ENCODE measurements at regions not wholly inside any gene's neighbourhood (a gene's known extent, or its start where the extent isn't known, plus 50 kb on each side); places are given as distances from the start of the nearest gene placed in this dataset.

- DNase-seq, result no peak
- peaks cover 16% of the 10 kb centered on the region for H3K27me3 Mint-ChIP-seq (ENCODE audit: insufficient read depth)
- Histone ChIP-seq H3K4me3 (ENCODE audit: low read length) (no peak overlapping the region), H3K27ac (ENCODE audit: low read depth, low read length) (no peak overlapping the region), H3K27me3 (ENCODE audit: control insufficient read depth, insufficient read depth, low read length, poor library complexity, severe bottlenecking) (no peaks in the 10 kb centered on the region), H3K36me3 (ENCODE audit: control insufficient read depth, insufficient read depth, low read length) (no peaks in the 10 kb centered on the region), H3K9me3 (ENCODE audit: control insufficient read depth, low read length) (peaks cover 2% of the 10 kb centered on the region), H3K9ac (ENCODE audit: extremely low read depth, low read length, poor library complexity, severe bottlenecking) (no peak overlapping the region), H3K4me1 (ENCODE audit: control insufficient read depth, insufficient read depth, low read length) (peaks cover 11% of the 10 kb centered on the region)
- H3K9me3 Mint-ChIP-seq, result peaks cover 8% of the 10 kb centered on the region
- H3K36me3 Mint-ChIP-seq (ENCODE audit: low read depth), result no peaks in the 10 kb centered on the region
- 87 to 94% methylated on average over 3 to 4 of the region's 4 CpGs for WGBS, 2 experiments (ENCODE audit: insufficient coverage in 1 of 2, insufficient read length in 1 of 2)
- no peak overlapping the region for H3K4me3 Mint-ChIP-seq
- H3K27ac Mint-ChIP-seq, result no peak overlapping the region
- H3K4me1 Mint-ChIP-seq, result peaks cover 12% of the 10 kb centered on the region
- TF ChIP-seq, protein P1, sequence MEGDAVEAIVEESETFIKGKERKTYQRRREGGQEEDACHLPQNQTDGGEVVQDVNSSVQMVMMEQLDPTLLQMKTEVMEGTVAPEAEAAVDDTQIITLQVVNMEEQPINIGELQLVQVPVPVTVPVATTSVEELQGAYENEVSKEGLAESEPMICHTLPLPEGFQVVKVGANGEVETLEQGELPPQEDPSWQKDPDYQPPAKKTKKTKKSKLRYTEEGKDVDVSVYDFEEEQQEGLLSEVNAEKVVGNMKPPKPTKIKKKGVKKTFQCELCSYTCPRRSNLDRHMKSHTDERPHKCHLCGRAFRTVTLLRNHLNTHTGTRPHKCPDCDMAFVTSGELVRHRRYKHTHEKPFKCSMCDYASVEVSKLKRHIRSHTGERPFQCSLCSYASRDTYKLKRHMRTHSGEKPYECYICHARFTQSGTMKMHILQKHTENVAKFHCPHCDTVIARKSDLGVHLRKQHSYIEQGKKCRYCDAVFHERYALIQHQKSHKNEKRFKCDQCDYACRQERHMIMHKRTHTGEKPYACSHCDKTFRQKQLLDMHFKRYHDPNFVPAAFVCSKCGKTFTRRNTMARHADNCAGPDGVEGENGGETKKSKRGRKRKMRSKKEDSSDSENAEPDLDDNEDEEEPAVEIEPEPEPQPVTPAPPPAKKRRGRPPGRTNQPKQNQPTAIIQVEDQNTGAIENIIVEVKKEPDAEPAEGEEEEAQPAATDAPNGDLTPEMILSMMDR (conservative IDR thresholded peaks at IDR 0.05), result no peak
Measured at GRCh38 chr15:88738796-88739195, 64.4 kb upstream of the ACAN start.

GRCh38 chr15:88739541-88739940 is 63.7 kb upstream of the ACAN start:
- Histone ChIP-seq H3K36me3 (ENCODE audit: control insufficient read depth, insufficient read depth, low read length) (no peaks in the 10 kb centered on the region), H3K27me3 (ENCODE audit: control insufficient read depth, insufficient read depth, low read length, poor library complexity, severe bottlenecking) (peaks cover 3% of the 10 kb centered on the region), H3K9me3 (ENCODE audit: control insufficient read depth, low read length) (no peaks in the 10 kb centered on the region), H3K4me3 (ENCODE audit: low read length) (no peak overlapping the region), H3K4me1 (ENCODE audit: control insufficient read depth, insufficient read depth, low read length) (peaks cover 11% of the 10 kb centered on the region), H3K9ac (ENCODE audit: extremely low read depth, low read length, poor library complexity, severe bottlenecking) (no peak overlapping the region), H3K27ac (ENCODE audit: low read depth, low read length) (no peak overlapping the region)
- DNase-seq, result no peak
- Mint-ChIP-seq H3K4me3 (no peak overlapping the region), H3K36me3 (ENCODE audit: low read depth) (no peaks in the 10 kb centered on the region), H3K27ac (no peak overlapping the region), H3K4me1 (peaks cover 12% of the 10 kb centered on the region), H3K9me3 (peaks cover 6% of the 10 kb centered on the region), H3K27me3 (ENCODE audit: insufficient read depth) (peaks cover 16% of the 10 kb centered on the region)
- TF ChIP-seq, protein P1 (conservative IDR thresholded peaks at IDR 0.05), result no peak
- 86 to 93% methylated on average over 4 to 5 of the region's 5 CpGs for WGBS, 2 experiments (ENCODE audit: insufficient coverage in 1 of 2, insufficient read length in 1 of 2)

- no peak for DNase-seq
- Histone ChIP-seq H3K4me3 (ENCODE audit: low read length) (no peak overlapping the region), H3K9ac (ENCODE audit: extremely low read depth, low read length, poor library complexity, severe bottlenecking) (no peak overlapping the region), H3K36me3 (ENCODE audit: control insufficient read depth, insufficient read depth, low read length) (no peaks in the 10 kb centered on the region), H3K4me1 (ENCODE audit: control insufficient read depth, insufficient read depth, low read length) (peaks cover 11% of the 10 kb centered on the region), H3K9me3 (ENCODE audit: control insufficient read depth, low read length) (no peaks in the 10 kb centered on the region), H3K27ac (ENCODE audit: low read depth, low read length) (no peak overlapping the region), H3K27me3 (ENCODE audit: control insufficient read depth, insufficient read depth, low read length, poor library complexity, severe bottlenecking) (peaks cover 3% of the 10 kb centered on the region)
- peaks cover 18% of the 10 kb centered on the region for H3K27me3 Mint-ChIP-seq (ENCODE audit: insufficient read depth)
- no peak overlapping the region for H3K4me3 Mint-ChIP-seq
- H3K27ac Mint-ChIP-seq, result no peak overlapping the region
- no peaks in the 10 kb centered on the region for H3K36me3 Mint-ChIP-seq (ENCODE audit: low read depth)
- peaks cover 6% of the 10 kb centered on the region for H3K9me3 Mint-ChIP-seq
- H3K4me1 Mint-ChIP-seq, result peaks cover 11% of the 10 kb centered on the region
- WGBS, 2 experiments (ENCODE audit: insufficient coverage in 1 of 2, insufficient read length in 1 of 2), result 82 to 100% methylated on average over 1 to 3 of the region's 3 CpGs
- TF ChIP-seq, protein P1 (conservative IDR thresholded peaks at IDR 0.05), result no peak
Measured at GRCh38 chr15:88740356-88740755, 62.9 kb upstream of the ACAN start.
